HCT116 (cell line): ENCODE measurements at regions not wholly inside any gene's neighbourhood (a gene's known extent, or its start where the extent isn't known, plus 50 kb on each side); places are given as distances from the start of the nearest gene placed in this dataset.

ENCODE experiments used
- ATAC-seq: fragments of 200-7000 bp; cut with Tn5 transposase; 2 replicates; pipeline ENCODE4 v1.9.1; 2020; ENCODE audit warnings: mild to moderate bottlenecking, moderate library complexity
- BruUV-seq: library from RNA; stranded (reverse); fragments of 400-500 nt; replicated peaks from 2 replicates; lab custom pipeline; 2021; lab: Mats Ljungman, UMichigan
- CTCF ChIA-PET: fragments of 300-600 bp; sonication (Branson Sonifier 250); formaldehyde crosslinking; loops from one replicate; lab custom pipeline; 2021; ENCODE audit warnings: antibody characterized with exemption; lab: Charles Lee
- POLR2A ChIA-PET: fragments of 300-600, 350-600 bp; sonication (Branson Sonifier 250); formaldehyde crosslinking; loops from one replicate; lab custom pipeline; 2021; ENCODE audit warnings: antibody characterized with exemption; lab: Charles Lee
- RAD21 ChIA-PET, 2 experiments: fragments of 300-600 bp; sonication (Branson Sonifier 250); formaldehyde crosslinking; loops; one replicate each; lab custom pipeline; 2023; ENCODE audit warnings: low total read pairs in 2 of 2; ENCODE audit not compliant: uncharacterized antibody in 2 of 2, unreplicated experiment in 2 of 2, low non-redundant PET in 1 of 2; lab: Charles Lee
- DNase-seq: peaks from one replicate; pipeline ENCODE4 v3.0.0-alpha.2; 2010; ENCODE audit warnings: low read depth, low spot score
- H2AFZ ChIP-seq: fragments of 200-600 bp; shearing (Covaris generic), sonication (generic); 2 replicates; pipeline ENCODE4 v1.6.1; 2017; ENCODE audit warnings: low read depth, mixed run types, mixed read lengths, antibody characterized with exemption, low read length; ENCODE audit not compliant: poor library complexity, severe bottlenecking
- H3K27ac ChIP-seq: 2 replicates; pipeline ENCODE4 v1.5.1; 2012; ENCODE audit warnings: low read depth, low read length
- H3K27me3 ChIP-seq: fragments of 200-600 bp; sonication (generic); 2 replicates; pipeline ENCODE4 v1.6.1; 2016; ENCODE audit warnings: mixed run types, low read length, mixed read lengths; ENCODE audit not compliant: insufficient read depth
- H3K36me3 ChIP-seq, 2 experiments: fragments of 200-500 bp in 1 of 2; fragments of 200-600 bp in 1 of 2; sonication (Bioruptor generic) in 1 of 2; sonication (generic) in 1 of 2; 2 replicates each; pipeline versions ENCODE4 v1.5.1 to v1.6.1; 2014 to 2016; ENCODE audit warnings: low read length in 2 of 2, inconsistent platforms in 1 of 2, mixed read lengths in 1 of 2, mixed run types in 1 of 2; ENCODE audit not compliant: insufficient read depth in 2 of 2, control insufficient read depth in 1 of 2
- H3K4me1 ChIP-seq, 2 experiments: fragments of 200-600 bp in 1 of 2; sonication (generic) in 1 of 2; 2 replicates each; pipeline versions ENCODE4 v1.5.1 to v1.6.1; 2012 to 2017; ENCODE audit warnings: low read length in 2 of 2, inconsistent platforms in 1 of 2, mild to moderate bottlenecking in 1 of 2, mixed read lengths in 1 of 2, mixed run types in 1 of 2, moderate library complexity in 1 of 2; ENCODE audit not compliant: insufficient read depth in 2 of 2, control insufficient read depth in 1 of 2
- H3K4me2 ChIP-seq: fragments of 200-600 bp; sonication (generic); 2 replicates; pipeline ENCODE4 v1.6.1; 2017; ENCODE audit warnings: mixed run types, low read length, mixed read lengths
- H3K4me3 ChIP-seq, 2 experiments: fragments of 200-600 bp in 1 of 2; sonication (generic) in 1 of 2; replicated peaks in 1 of 2; 2 replicates each; pipeline ENCODE4 v1.5.1; 2011 to 2016; ENCODE audit warnings: low read length in 2 of 2, control low read depth in 1 of 2, low read depth in 1 of 2, mild to moderate bottlenecking in 1 of 2, mixed read lengths in 1 of 2, mixed run types in 1 of 2
- H3K79me2 ChIP-seq: fragments of 200-600 bp; sonication (generic); 2 replicates; pipeline ENCODE4 v1.6.1; 2017; ENCODE audit warnings: mild to moderate bottlenecking, mixed run types, low read length, moderate library complexity, mixed read lengths; ENCODE audit not compliant: insufficient read depth
- H3K9ac ChIP-seq: fragments of 200-600 bp; sonication (generic); 2 replicates; pipeline ENCODE4 v1.6.1; 2016; ENCODE audit warnings: low read length, mixed read lengths
- H3K9me2 ChIP-seq: fragments of 200-600 bp; sonication (generic), shearing (Covaris generic); 2 replicates; pipeline ENCODE4 v1.6.1; 2017; ENCODE audit warnings: mixed run types, mild to moderate bottlenecking, moderate library complexity; ENCODE audit not compliant: insufficient read depth
- H3K9me3 ChIP-seq, 2 experiments: fragments of 200-500 bp in 1 of 2; fragments of 200-600 bp in 1 of 2; sonication (Bioruptor generic) in 1 of 2; sonication (generic) in 1 of 2; 2 replicates each; pipeline ENCODE4 v1.6.1; 2014 to 2017; ENCODE audit warnings: low read length in 2 of 2, mixed read lengths in 2 of 2, inconsistent platforms in 1 of 2, low read depth in 1 of 2, mild to moderate bottlenecking in 1 of 2, mixed run types in 1 of 2, moderate library complexity in 1 of 2; ENCODE audit not compliant: control insufficient read depth in 1 of 2, insufficient read depth in 1 of 2
- H4K20me1 ChIP-seq: fragments of 200-600 bp; sonication (generic), shearing (Covaris generic); 2 replicates; pipeline ENCODE4 v1.6.1; 2017; ENCODE audit warnings: mixed run types, mild to moderate bottlenecking, moderate library complexity; ENCODE audit not compliant: insufficient read depth
- EGR1 ChIP-seq: IDR thresholded peaks from 2 replicates; pipeline ENCODE4 v1.6.1; 2012; ENCODE audit warnings: low read depth
- EZH2phosphoT487 ChIP-seq: fragments of 200-600 bp; IDR thresholded peaks from 2 replicates; pipeline ENCODE4 v1.6.1; 2018; ENCODE audit warnings: antibody characterized with exemption, borderline replicate concordance
- FOSL1 ChIP-seq: IDR thresholded peaks from 2 replicates; pipeline ENCODE4 v1.6.1; 2012; ENCODE audit warnings: low read depth
- MAX ChIP-seq: IDR thresholded peaks from 2 replicates; pipeline ENCODE4 v1.6.1; 2012
- RAD21 ChIP-seq: IDR thresholded peaks from 2 replicates; pipeline ENCODE4 v1.6.1; 2012; ENCODE audit warnings: low read depth, mild to moderate bottlenecking
- SP1 ChIP-seq: IDR thresholded peaks from 2 replicates; pipeline ENCODE4 v1.6.1; 2012; ENCODE audit warnings: low read depth
- SRF ChIP-seq: IDR thresholded peaks from 2 replicates; pipeline ENCODE4 v1.6.1; 2012; ENCODE audit warnings: low read depth
- ZBTB33 ChIP-seq: IDR thresholded peaks from 2 replicates; pipeline ENCODE4 v1.6.1; 2011; ENCODE audit warnings: mild to moderate bottlenecking, low read length, moderate library complexity; ENCODE audit not compliant: insufficient replicate concordance; ENCODE audit errors: extremely low read depth
- intact Hi-C: fragments of 100-400 bp; cut with micrococcal nuclease; formaldehyde crosslinking; loops from 2 replicates; pipeline ENCODE4 v1.10.0; 2022
- TF ChIP-seq, protein P1 (sequence below), 3 experiments: fragments of 200-600 bp in 1 of 3; sonication (generic) in 1 of 3; IDR thresholded peaks in 2 of 3; conservative IDR thresholded peaks in 1 of 3; 2 replicates each; pipeline ENCODE4 v1.5.1; 2012 to 2017; ENCODE audit warnings: low read depth in 2 of 3, low read length in 2 of 3, antibody characterized with exemption in 1 of 3, borderline replicate concordance in 1 of 3, control low read depth in 1 of 3, mild to moderate bottlenecking in 1 of 3, mixed read lengths in 1 of 3, mixed run types in 1 of 3, moderate library complexity in 1 of 3; ENCODE audit not compliant: insufficient read depth in 1 of 3
- TF ChIP-seq, protein P2 (sequence below): IDR thresholded peaks from 2 replicates; pipeline ENCODE4 v1.6.1; 2012; ENCODE audit warnings: low read depth

DNA sequence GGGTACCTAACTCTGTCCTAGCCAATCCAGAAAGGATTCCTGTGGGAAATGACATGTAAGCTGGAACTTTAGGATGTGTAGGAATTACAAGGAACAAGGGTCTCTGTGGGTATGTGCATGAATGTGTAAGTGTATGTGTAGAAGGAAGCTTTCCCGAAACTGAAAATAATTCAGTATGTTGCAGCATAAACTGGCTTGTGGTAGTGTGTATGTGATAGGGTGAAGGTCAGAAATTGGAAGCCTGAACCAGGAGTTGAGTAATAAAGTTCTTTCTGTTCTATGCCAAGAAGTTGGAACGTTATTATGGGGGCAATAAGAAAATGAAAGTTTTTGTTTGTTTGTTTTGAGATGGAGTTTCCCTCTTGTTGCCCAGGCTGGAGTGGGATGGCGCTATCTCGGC, 323.1 kb upstream of the KITLG start:
- H3K9me3 ChIP-seq: no peaks in the 10 kb centered on the region; a peak in 1 of 4 replicates
- peaks cover 0 to 4% of the 10 kb centered on the region in 2 experiments; a peak in 1 of 4 replicates for H3K36me3 ChIP-seq
- ATAC-seq (no peak), DNase-seq (no peak)
- H3K27ac ChIP-seq: no peak overlapping the region
- no peaks in the 10 kb centered on the region for H3K9me2 ChIP-seq
- no peak for TF ChIP-seq EZH2phosphoT487
- TF ChIP-seq RAD21: no peak
- TF ChIP-seq ZBTB33: no peak
- TF ChIP-seq, protein P1, sequence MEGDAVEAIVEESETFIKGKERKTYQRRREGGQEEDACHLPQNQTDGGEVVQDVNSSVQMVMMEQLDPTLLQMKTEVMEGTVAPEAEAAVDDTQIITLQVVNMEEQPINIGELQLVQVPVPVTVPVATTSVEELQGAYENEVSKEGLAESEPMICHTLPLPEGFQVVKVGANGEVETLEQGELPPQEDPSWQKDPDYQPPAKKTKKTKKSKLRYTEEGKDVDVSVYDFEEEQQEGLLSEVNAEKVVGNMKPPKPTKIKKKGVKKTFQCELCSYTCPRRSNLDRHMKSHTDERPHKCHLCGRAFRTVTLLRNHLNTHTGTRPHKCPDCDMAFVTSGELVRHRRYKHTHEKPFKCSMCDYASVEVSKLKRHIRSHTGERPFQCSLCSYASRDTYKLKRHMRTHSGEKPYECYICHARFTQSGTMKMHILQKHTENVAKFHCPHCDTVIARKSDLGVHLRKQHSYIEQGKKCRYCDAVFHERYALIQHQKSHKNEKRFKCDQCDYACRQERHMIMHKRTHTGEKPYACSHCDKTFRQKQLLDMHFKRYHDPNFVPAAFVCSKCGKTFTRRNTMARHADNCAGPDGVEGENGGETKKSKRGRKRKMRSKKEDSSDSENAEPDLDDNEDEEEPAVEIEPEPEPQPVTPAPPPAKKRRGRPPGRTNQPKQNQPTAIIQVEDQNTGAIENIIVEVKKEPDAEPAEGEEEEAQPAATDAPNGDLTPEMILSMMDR (IDR thresholded peaks at IDR 0.05 in 2 of 3, conservative IDR thresholded peaks at IDR 0.05 in 1 of 3; ENCODE audit: borderline replicate concordance in 1 of 3, insufficient read depth in 1 of 3, low read depth in 2 of 3, low read length in 2 of 3): no peak
- TF ChIP-seq MAX: no peak
- TF ChIP-seq, protein P2, sequence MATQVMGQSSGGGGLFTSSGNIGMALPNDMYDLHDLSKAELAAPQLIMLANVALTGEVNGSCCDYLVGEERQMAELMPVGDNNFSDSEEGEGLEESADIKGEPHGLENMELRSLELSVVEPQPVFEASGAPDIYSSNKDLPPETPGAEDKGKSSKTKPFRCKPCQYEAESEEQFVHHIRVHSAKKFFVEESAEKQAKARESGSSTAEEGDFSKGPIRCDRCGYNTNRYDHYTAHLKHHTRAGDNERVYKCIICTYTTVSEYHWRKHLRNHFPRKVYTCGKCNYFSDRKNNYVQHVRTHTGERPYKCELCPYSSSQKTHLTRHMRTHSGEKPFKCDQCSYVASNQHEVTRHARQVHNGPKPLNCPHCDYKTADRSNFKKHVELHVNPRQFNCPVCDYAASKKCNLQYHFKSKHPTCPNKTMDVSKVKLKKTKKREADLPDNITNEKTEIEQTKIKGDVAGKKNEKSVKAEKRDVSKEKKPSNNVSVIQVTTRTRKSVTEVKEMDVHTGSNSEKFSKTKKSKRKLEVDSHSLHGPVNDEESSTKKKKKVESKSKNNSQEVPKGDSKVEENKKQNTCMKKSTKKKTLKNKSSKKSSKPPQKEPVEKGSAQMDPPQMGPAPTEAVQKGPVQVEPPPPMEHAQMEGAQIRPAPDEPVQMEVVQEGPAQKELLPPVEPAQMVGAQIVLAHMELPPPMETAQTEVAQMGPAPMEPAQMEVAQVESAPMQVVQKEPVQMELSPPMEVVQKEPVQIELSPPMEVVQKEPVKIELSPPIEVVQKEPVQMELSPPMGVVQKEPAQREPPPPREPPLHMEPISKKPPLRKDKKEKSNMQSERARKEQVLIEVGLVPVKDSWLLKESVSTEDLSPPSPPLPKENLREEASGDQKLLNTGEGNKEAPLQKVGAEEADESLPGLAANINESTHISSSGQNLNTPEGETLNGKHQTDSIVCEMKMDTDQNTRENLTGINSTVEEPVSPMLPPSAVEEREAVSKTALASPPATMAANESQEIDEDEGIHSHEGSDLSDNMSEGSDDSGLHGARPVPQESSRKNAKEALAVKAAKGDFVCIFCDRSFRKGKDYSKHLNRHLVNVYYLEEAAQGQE: no peak
- TF ChIP-seq EGR1: no peak
- TF ChIP-seq FOSL1: no peak
- TF ChIP-seq SP1: no peak
- TF ChIP-seq SRF: no peak
- no peaks in the 10 kb centered on the region for H3K79me2 ChIP-seq
- H2AFZ ChIP-seq: no peak overlapping the region
- POLR2A ChIA-PET: no interaction called here
- no peak overlapping the region for H3K9ac ChIP-seq
- no peaks in the 10 kb centered on the region for H4K20me1 ChIP-seq
- no peak overlapping the region for H3K4me2 ChIP-seq
- RAD21 ChIA-PET: no interaction called here
- peaks cover 0 to under 1% of the 10 kb centered on the region in 2 experiments; a peak in 1 of 4 replicates for H3K4me1 ChIP-seq
- intact Hi-C loops: no loop called here
- H3K4me3 ChIP-seq: no peak overlapping the region
- CTCF ChIA-PET: no interaction called here
- no peaks in the 10 kb centered on the region for H3K27me3 ChIP-seq
- BruUV-seq: no TSS peak
